ENCODE measurements at regions not wholly inside any gene's neighbourhood (a gene's known extent, or its start where the extent isn't known, plus 50 kb on each side); places are given as distances from the start of the nearest gene placed in this dataset.

- Histone ChIP-seq H2AK5ac (ENCODE audit: low read depth, low read length) (no peak overlapping the region), H3K4me2 (ENCODE audit: insufficient read depth, low read length, poor library complexity, severe bottlenecking) (no peak overlapping the region), H2BK120ac (ENCODE audit: low read depth, low read length) (no peak overlapping the region), H3K4me1 (ENCODE audit: control insufficient read depth in 2 of 2, insufficient read depth in 1 of 2, low read depth in 1 of 2, low read length in 2 of 2) (no peaks in the 10 kb centered on the region), H2BK5ac (ENCODE audit: low read length) (no peak overlapping the region), H3K9ac (ENCODE audit: low read depth, low read length, poor library complexity) (no peak overlapping the region), H4K91ac (ENCODE audit: low read depth, low read length, poor library complexity) (no peak overlapping the region), H2BK15ac (ENCODE audit: low read length) (no peak overlapping the region), H3K18ac (ENCODE audit: low read length) (no peak overlapping the region), H3K27me3 (ENCODE audit: control insufficient read depth in 3 of 3, insufficient read depth in 3 of 3, low read depth in 1 of 3, low read length in 3 of 3) (no peaks in the 10 kb centered on the region), H3K79me1 (ENCODE audit: low read depth, low read length) (no peaks in the 10 kb centered on the region), H2AFZ (ENCODE audit: low read length) (no peak overlapping the region), H3K23ac (ENCODE audit: low read depth, low read length, poor library complexity) (no peak overlapping the region), H3K14ac (ENCODE audit: low read length) (no peak overlapping the region), H3K9me3 (replicated peaks in 1 of 2; ENCODE audit: control insufficient read depth in 2 of 2, insufficient read depth in 1 of 2, low read depth in 1 of 2, low read length in 2 of 2) (no peaks in the 10 kb centered on the region), H3K27ac (replicated peaks; ENCODE audit: low read length) (no peak overlapping the region), H4K8ac (ENCODE audit: low read depth, low read length) (no peak overlapping the region), H2BK12ac (ENCODE audit: low read length) (no peak overlapping the region), H3K36me3 (replicated peaks in 1 of 2; ENCODE audit: control insufficient read depth in 2 of 2, insufficient read depth in 2 of 2, low read length in 2 of 2) (no peaks in the 10 kb centered on the region), H3K4me3 (ENCODE audit: low read length in 2 of 2) (no peak overlapping the region), H3K4ac (ENCODE audit: low read length) (no peak overlapping the region)
- no CpG with 5 or more reads among the region's 3 CpGs for WGBS, 2 donors (ENCODE audit: extremely low coverage in 2 of 2, insufficient read length in 2 of 2, insufficient replicate concordance in 1 of 2)
- DNase-seq (ENCODE audit: low spot score): no peak
Measured at GRCh38 chr2:52884761-52885352, 882.7 kb upstream of the CHAC2 start.

GRCh38 chr2:52882974-52883373 lies 884.6 kb upstream of the CHAC2 start:
- Histone ChIP-seq H3K4me2 (ENCODE audit: insufficient read depth, low read length, poor library complexity, severe bottlenecking) (no peak overlapping the region), H3K14ac (ENCODE audit: low read length) (peak overlapping the region; percentile 42), H3K18ac (ENCODE audit: low read length) (no peak overlapping the region), H3K9ac (ENCODE audit: low read depth, low read length, poor library complexity) (peak overlapping the region; percentile 53), H2AK5ac (ENCODE audit: low read depth, low read length) (no peak overlapping the region), H3K4me1 (ENCODE audit: control insufficient read depth in 2 of 2, insufficient read depth in 1 of 2, low read depth in 1 of 2, low read length in 2 of 2) (no peaks in the 10 kb centered on the region), H3K23ac (ENCODE audit: low read depth, low read length, poor library complexity) (peak overlapping the region; percentile 4), H2BK15ac (ENCODE audit: low read length) (no peak overlapping the region), H2AFZ (ENCODE audit: low read length) (no peak overlapping the region), H3K79me1 (ENCODE audit: low read depth, low read length) (no peaks in the 10 kb centered on the region), H4K91ac (ENCODE audit: low read depth, low read length, poor library complexity) (no peak overlapping the region), H4K8ac (ENCODE audit: low read depth, low read length) (no peak overlapping the region), H3K27me3 (ENCODE audit: control insufficient read depth in 3 of 3, insufficient read depth in 3 of 3, low read depth in 1 of 3, low read length in 3 of 3) (no peaks in the 10 kb centered on the region), H2BK120ac (ENCODE audit: low read depth, low read length) (no peak overlapping the region), H3K27ac (replicated peaks; ENCODE audit: low read length) (no peak overlapping the region), H3K4ac (ENCODE audit: low read length) (no peak overlapping the region), H2BK5ac (ENCODE audit: low read length) (no peak overlapping the region), H2BK12ac (ENCODE audit: low read length) (no peak overlapping the region), H3K36me3 (replicated peaks in 1 of 2; ENCODE audit: control insufficient read depth in 2 of 2, insufficient read depth in 2 of 2, low read length in 2 of 2) (no peaks in the 10 kb centered on the region), H3K4me3 (ENCODE audit: low read length in 2 of 2) (peak overlapping the region in 1 of 2 donors; percentile 67), H3K9me3 (replicated peaks in 1 of 2; ENCODE audit: control insufficient read depth in 2 of 2, insufficient read depth in 1 of 2, low read depth in 1 of 2, low read length in 2 of 2) (no peaks in the 10 kb centered on the region)
- WGBS, 2 donors (ENCODE audit: extremely low coverage in 2 of 2, insufficient read length in 2 of 2, insufficient replicate concordance in 1 of 2): no CpG with 5 or more reads among the region's 2 CpGs
- no peak for DNase-seq (ENCODE audit: low spot score)

- Histone ChIP-seq H3K9me3 (replicated peaks in 1 of 2; ENCODE audit: control insufficient read depth in 2 of 2, insufficient read depth in 1 of 2, low read depth in 1 of 2, low read length in 2 of 2) (no peaks in the 10 kb centered on the region), H3K4me3 (ENCODE audit: low read length in 2 of 2) (no peak overlapping the region), H4K8ac (ENCODE audit: low read depth, low read length) (no peak overlapping the region), H2BK5ac (ENCODE audit: low read length) (no peak overlapping the region), H3K4ac (ENCODE audit: low read length) (no peak overlapping the region), H2BK12ac (ENCODE audit: low read length) (no peak overlapping the region), H3K4me2 (ENCODE audit: insufficient read depth, low read length, poor library complexity, severe bottlenecking) (no peak overlapping the region), H2AFZ (ENCODE audit: low read length) (no peak overlapping the region), H3K27me3 (ENCODE audit: control insufficient read depth in 3 of 3, insufficient read depth in 3 of 3, low read depth in 1 of 3, low read length in 3 of 3) (no peaks in the 10 kb centered on the region), H3K14ac (ENCODE audit: low read length) (no peak overlapping the region), H3K27ac (replicated peaks; ENCODE audit: low read length) (no peak overlapping the region), H2BK120ac (ENCODE audit: low read depth, low read length) (no peak overlapping the region), H3K36me3 (replicated peaks in 1 of 2; ENCODE audit: control insufficient read depth in 2 of 2, insufficient read depth in 2 of 2, low read length in 2 of 2) (no peaks in the 10 kb centered on the region), H2AK5ac (ENCODE audit: low read depth, low read length) (no peak overlapping the region), H3K18ac (ENCODE audit: low read length) (no peak overlapping the region), H4K91ac (ENCODE audit: low read depth, low read length, poor library complexity) (no peak overlapping the region), H2BK15ac (ENCODE audit: low read length) (no peak overlapping the region), H3K79me1 (ENCODE audit: low read depth, low read length) (no peaks in the 10 kb centered on the region), H3K4me1 (ENCODE audit: control insufficient read depth in 2 of 2, insufficient read depth in 1 of 2, low read depth in 1 of 2, low read length in 2 of 2) (no peaks in the 10 kb centered on the region), H3K23ac (ENCODE audit: low read depth, low read length, poor library complexity) (no peak overlapping the region), H3K9ac (ENCODE audit: low read depth, low read length, poor library complexity) (no peak overlapping the region)
- WGBS, 2 donors (ENCODE audit: extremely low coverage in 2 of 2, insufficient read length in 2 of 2, insufficient replicate concordance in 1 of 2): no CpG with 5 or more reads among the region's 1 CpG
- no peak for DNase-seq (ENCODE audit: low spot score)
Measured at GRCh38 chr2:52881606-52882005, 886.0 kb upstream of the CHAC2 start.

DNA sequence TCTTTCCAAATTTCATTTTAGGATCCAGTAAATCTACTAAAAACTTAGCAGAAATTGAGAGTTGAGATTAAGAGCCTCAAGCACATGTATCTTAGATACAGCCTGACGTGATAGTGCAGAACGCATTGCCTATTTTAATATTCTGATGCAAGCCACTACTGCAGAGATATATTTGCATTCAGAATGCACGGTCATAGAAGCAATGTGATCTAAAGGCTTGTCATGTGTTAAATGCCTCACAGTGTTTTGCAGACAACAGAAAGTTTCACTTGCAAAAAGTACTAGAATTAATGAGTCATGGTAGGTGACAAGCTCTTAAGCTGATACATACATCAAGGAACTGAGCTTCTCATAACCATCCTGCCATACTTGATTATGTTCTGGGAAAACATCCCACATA lies 886.7 kb upstream of the CHAC2 start:
- H2BK5ac ChIP-seq (ENCODE audit: low read length): no peak overlapping the region
- H2AK5ac ChIP-seq (ENCODE audit: low read depth, low read length): no peak overlapping the region
- no peaks in the 10 kb centered on the region for H3K36me3 ChIP-seq (replicated peaks in 1 of 2; ENCODE audit: control insufficient read depth in 2 of 2, insufficient read depth in 2 of 2, low read length in 2 of 2)
- no CpG with 5 or more reads among the region's 3 CpGs for WGBS, 2 donors (ENCODE audit: extremely low coverage in 2 of 2, insufficient read length in 2 of 2, insufficient replicate concordance in 1 of 2)
- no peak overlapping the region for H2AFZ ChIP-seq (ENCODE audit: low read length)
- H3K9me3 ChIP-seq (replicated peaks in 1 of 2; ENCODE audit: control insufficient read depth in 2 of 2, insufficient read depth in 1 of 2, low read depth in 1 of 2, low read length in 2 of 2): no peaks in the 10 kb centered on the region
- no peak overlapping the region for H4K91ac ChIP-seq (ENCODE audit: low read depth, low read length, poor library complexity)
- no peak overlapping the region for H3K14ac ChIP-seq (ENCODE audit: low read length)
- H3K9ac ChIP-seq (ENCODE audit: low read depth, low read length, poor library complexity): no peak overlapping the region
- no peaks in the 10 kb centered on the region for H3K4me1 ChIP-seq (ENCODE audit: control insufficient read depth in 2 of 2, insufficient read depth in 1 of 2, low read depth in 1 of 2, low read length in 2 of 2)
- no peak for DNase-seq (ENCODE audit: low spot score)
- H3K79me1 ChIP-seq (ENCODE audit: low read depth, low read length): no peaks in the 10 kb centered on the region
- H4K8ac ChIP-seq (ENCODE audit: low read depth, low read length): no peak overlapping the region
- no peak overlapping the region for H2BK120ac ChIP-seq (ENCODE audit: low read depth, low read length)
- no peak overlapping the region for H3K4me2 ChIP-seq (ENCODE audit: insufficient read depth, low read length, poor library complexity, severe bottlenecking)
- no peak overlapping the region for H3K4ac ChIP-seq (ENCODE audit: low read length)
- H3K27ac ChIP-seq (replicated peaks; ENCODE audit: low read length): no peak overlapping the region
- H2BK15ac ChIP-seq (ENCODE audit: low read length): no peak overlapping the region
- H3K18ac ChIP-seq (ENCODE audit: low read length): no peak overlapping the region
- H3K23ac ChIP-seq (ENCODE audit: low read depth, low read length, poor library complexity): no peak overlapping the region
- no peaks in the 10 kb centered on the region for H3K27me3 ChIP-seq (ENCODE audit: control insufficient read depth in 3 of 3, insufficient read depth in 3 of 3, low read depth in 1 of 3, low read length in 3 of 3)
- H3K4me3 ChIP-seq (ENCODE audit: low read length in 2 of 2): no peak overlapping the region
- H2BK12ac ChIP-seq (ENCODE audit: low read length): no peak overlapping the region

Measured in neuronal stem cell (in vitro differentiated cells).